AG04449 (cell line): ENCODE measurements at regions not wholly inside any gene's neighbourhood (a gene's known extent, or its start where the extent isn't known, plus 50 kb on each side); places are given as distances from the start of the nearest gene placed in this dataset.
"Not testable (repeated sequence)": the region's sequence is repeated elsewhere in the genome, so short reads cannot be mapped to it uniquely, and the experiment has no call there.

Source experiments
- CTCF ChIA-PET: fragments of 350-600 bp; formaldehyde crosslinking; extraction: SDS; loops from one replicate; lab custom pipeline; 2021; ENCODE audit warnings: antibody characterized with exemption; lab: Yijun Ruan, JAX
- POLR2A ChIA-PET: fragments of 400-600, 350-600 bp; formaldehyde crosslinking; extraction: SDS; loops from one replicate; lab custom pipeline; 2020; ENCODE audit warnings: antibody characterized with exemption, inconsistent platforms; lab: Yijun Ruan, JAX
- DNase-seq: peaks from one replicate; pipeline ENCODE4 v3.0.0-alpha.2; 2010; ENCODE audit warnings: low read depth, low spot score
- H3K4me3 ChIP-seq: 2 replicates; pipeline ENCODE4 v1.5.1; 2011; ENCODE audit warnings: low read depth, mild to moderate bottlenecking, control low read depth, low read length
- TF ChIP-seq, protein P1 (sequence below): IDR thresholded peaks from one replicate; pipeline ENCODE4 v1.5.1; 2011; ENCODE audit warnings: mild to moderate bottlenecking, moderate library complexity, low read length, control low read depth, inconsistent platforms; ENCODE audit not compliant: insufficient read depth; ENCODE audit errors: missing control alignments

GRCh38 chr6:82783587-82784236, 281.9 kb downstream of the UBE3D start:
- no peak for DNase-seq
- ChIA-PET CTCF (no interaction called here), POLR2A (no interaction called here)

GRCh38 chr6:82785206-82785605, 280.4 kb downstream of the UBE3D start:
- no peak overlapping the region for H3K4me3 ChIP-seq
- DNase-seq, result no peak
- ChIA-PET CTCF (no interaction called here), POLR2A (no interaction called here)
- TF ChIP-seq, protein P1, sequence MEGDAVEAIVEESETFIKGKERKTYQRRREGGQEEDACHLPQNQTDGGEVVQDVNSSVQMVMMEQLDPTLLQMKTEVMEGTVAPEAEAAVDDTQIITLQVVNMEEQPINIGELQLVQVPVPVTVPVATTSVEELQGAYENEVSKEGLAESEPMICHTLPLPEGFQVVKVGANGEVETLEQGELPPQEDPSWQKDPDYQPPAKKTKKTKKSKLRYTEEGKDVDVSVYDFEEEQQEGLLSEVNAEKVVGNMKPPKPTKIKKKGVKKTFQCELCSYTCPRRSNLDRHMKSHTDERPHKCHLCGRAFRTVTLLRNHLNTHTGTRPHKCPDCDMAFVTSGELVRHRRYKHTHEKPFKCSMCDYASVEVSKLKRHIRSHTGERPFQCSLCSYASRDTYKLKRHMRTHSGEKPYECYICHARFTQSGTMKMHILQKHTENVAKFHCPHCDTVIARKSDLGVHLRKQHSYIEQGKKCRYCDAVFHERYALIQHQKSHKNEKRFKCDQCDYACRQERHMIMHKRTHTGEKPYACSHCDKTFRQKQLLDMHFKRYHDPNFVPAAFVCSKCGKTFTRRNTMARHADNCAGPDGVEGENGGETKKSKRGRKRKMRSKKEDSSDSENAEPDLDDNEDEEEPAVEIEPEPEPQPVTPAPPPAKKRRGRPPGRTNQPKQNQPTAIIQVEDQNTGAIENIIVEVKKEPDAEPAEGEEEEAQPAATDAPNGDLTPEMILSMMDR, result no peak

More at GRCh38 chr6:82783587-82784236, 281.9 kb downstream of the UBE3D start:
- no peak overlapping the region for H3K4me3 ChIP-seq
- TF ChIP-seq, protein P1, result no peak

DNA sequence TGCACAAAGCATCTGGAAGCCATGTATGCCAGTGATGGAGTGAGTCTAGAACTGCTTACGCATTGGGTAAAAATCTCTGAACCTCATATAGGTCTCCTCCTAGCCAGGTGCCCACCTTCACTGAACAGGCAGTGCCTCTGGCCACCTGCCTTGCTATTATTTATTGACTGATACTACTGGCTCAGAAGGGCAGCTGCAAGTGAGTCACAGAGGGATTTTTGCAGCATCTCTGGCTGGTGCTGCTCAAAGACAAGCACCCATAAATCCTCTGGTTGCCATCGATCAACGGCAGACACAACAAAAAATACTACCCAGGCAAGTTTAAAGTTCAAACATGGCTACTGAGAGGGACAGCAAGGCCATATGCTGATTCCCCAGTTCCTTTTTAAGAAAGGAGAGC, 279.4 kb downstream of the UBE3D start:
- TF ChIP-seq, protein P1, result no peak
- DNase-seq, result no peak
- no peak overlapping the region for H3K4me3 ChIP-seq
- ChIA-PET POLR2A (no interaction called here), CTCF (no interaction called here)

DNA sequence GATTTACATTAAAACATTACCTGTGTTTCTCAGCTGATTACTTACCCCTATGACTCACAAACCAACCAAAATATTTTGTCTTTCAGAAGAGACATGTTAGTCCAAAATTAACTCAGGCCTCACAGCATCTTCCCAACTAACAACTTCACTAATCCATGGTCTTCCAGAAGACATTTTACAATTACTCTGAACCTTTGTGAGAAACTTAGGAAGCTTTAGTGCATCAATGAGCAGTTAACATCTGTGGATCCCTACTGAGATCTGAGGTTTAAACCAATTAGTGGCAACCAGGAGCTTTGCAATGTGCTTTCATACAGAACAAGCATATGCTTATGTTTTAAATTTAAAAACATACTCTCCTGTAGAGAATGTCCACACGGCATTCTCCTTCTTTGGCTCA, 269.7 kb downstream of the UBE3D start:
- DNase-seq, result no peak
- POLR2A ChIA-PET, result no interaction called here

DNA sequence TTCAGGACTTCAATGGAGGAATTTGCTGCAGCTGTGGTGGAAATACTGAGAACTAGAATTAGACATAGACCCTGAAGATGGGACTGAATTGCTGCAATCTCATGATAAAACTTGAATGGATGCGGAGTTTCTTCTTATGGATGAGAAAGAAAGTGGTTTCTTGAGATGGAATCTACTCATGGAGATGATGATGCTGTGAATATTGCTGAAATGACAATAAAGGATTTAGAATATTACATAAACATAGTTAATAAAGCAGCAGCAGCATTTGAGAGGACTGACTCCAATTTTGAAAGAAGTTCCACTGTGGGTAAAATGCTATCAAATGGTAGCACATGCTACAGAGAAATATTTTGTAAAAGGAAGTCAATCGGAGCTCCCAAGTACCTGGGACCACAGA, 264.6 kb downstream of the UBE3D start:
- H3K4me3 ChIP-seq, result no peak overlapping the region
- TF ChIP-seq, protein P1, result no peak
- POLR2A ChIA-PET, result no interaction called here
- no peak for DNase-seq
- CTCF ChIA-PET, result no interaction called here

More for the DNA sequence above, 269.7 kb downstream of the UBE3D start:
- CTCF ChIA-PET, result interaction anchor here (1.0 kb wide), 1 partner anchor 8 kb away, joined by 4 read pairs; no protein-coding TSS in a partner anchor
- H3K4me3 ChIP-seq, result no peak overlapping the region
- TF ChIP-seq, protein P1, result no peak

DNA sequence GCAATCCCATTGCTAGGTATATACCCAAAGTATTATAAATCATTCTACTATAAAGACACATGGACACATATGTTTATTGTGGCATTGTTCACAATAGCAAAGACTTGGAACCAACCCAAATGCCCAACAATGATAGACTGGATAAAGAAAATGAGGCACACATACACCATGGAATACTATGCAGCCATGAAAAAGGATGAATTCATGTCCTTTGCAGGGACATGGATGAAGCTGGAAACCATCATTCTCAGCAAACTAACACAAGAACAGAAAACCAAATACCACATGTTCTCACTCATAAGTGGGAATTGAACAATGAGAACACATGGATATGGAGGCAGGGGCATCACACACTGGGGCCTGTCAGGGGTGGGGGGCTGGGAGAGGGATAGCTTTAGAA, 249.4 kb downstream of the UBE3D start:
- H3K4me3 ChIP-seq, CTCF ChIA-PET, POLR2A ChIA-PET, DNase-seq: not testable (repeated sequence)

DNA sequence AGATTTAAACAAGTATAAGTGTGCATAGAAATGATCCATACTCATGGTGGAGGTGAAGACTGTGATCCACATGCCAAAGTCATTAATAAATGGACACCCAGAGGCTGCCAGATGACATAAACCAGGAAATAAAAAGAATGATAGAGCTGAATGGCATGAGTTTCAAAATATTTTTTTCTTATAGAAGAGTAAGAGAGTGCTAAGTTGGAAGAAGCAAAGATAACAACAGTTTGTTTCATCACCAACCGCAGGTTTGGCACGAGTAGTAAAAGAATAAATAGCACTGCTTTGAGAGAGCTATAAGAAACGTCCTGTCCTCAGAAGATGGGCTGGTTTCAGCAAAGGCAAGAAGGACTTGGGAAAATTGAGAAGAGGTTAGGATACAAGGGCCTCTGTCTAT, 246.9 kb downstream of the UBE3D start:
- ChIA-PET POLR2A (interaction anchor here (0.7 to 1.3 kb wide), 3 partner anchors 24 to 422 kb away, joined by 3 to 7 read pairs (median 4); no protein-coding TSS in a partner anchor), CTCF (interaction anchor here (0.9 to 1.7 kb wide), 3 partner anchors 17 to 455 kb away, joined by 3 to 4 read pairs (median 3); partner anchors contain the start of gene TPBG)
- no peak overlapping the region for H3K4me3 ChIP-seq
- DNase-seq, result peak; percentile 80
- TF ChIP-seq, protein P1, result no peak
